ENCODE measurements at regions not wholly inside any gene's neighbourhood (a gene's known extent, or its start where the extent isn't known, plus 50 kb on each side); places are given as distances from the start of the nearest gene placed in this dataset.

- no peaks in the 10 kb centered on the region for H3K4me1 ChIP-seq (ENCODE audit: insufficient read depth, low read length, severe bottlenecking)
- H3K9ac ChIP-seq (ENCODE audit: low read length), result no peak overlapping the region
- H2AFZ ChIP-seq (ENCODE audit: low read length), result no peak overlapping the region
- H3K79me2 ChIP-seq (ENCODE audit: insufficient read depth, low read length), result no peaks in the 10 kb centered on the region
- no peaks in the 10 kb centered on the region for H3K9me2 ChIP-seq (ENCODE audit: low read depth, low read length)
- no peaks in the 10 kb centered on the region for H3F3A ChIP-seq (ENCODE audit: insufficient read depth, low read length)
- H3K27ac ChIP-seq (ENCODE audit: low read depth, low read length, poor library complexity, severe bottlenecking), result no peak overlapping the region
- H3K4me2 ChIP-seq (ENCODE audit: low read length), result no peak overlapping the region
- TF ChIP-seq EZH2 (IDR thresholded peaks at IDR 0.05; ENCODE audit: borderline replicate concordance, low read length), result no peak
- no peak for TF ChIP-seq CTCF (IDR thresholded peaks at IDR 0.05; ENCODE audit: low read length)
- H3K27me3 ChIP-seq (ENCODE audit: insufficient read depth, low read length), result no peaks in the 10 kb centered on the region
- no peak overlapping the region for H3K4me3 ChIP-seq (ENCODE audit: low read depth, low read length, poor library complexity, severe bottlenecking)
- no peaks in the 10 kb centered on the region for H4K20me1 ChIP-seq (ENCODE audit: insufficient read depth, low read length)
- H3K36me3 ChIP-seq (ENCODE audit: insufficient read depth, low read length), result no peaks in the 10 kb centered on the region
- no peaks in the 10 kb centered on the region for H3K9me3 ChIP-seq (ENCODE audit: low read length)
Observed at GRCh38 chr4:124146068-124146467, 566.5 kb downstream of the ANKRD50 start.

GRCh38 chr4:124151031-124151430, 561.5 kb downstream of the ANKRD50 start:
- Histone ChIP-seq H2AFZ (ENCODE audit: low read length) (no peak overlapping the region), H3K79me2 (ENCODE audit: insufficient read depth, low read length) (no peaks in the 10 kb centered on the region), H3K9me2 (ENCODE audit: low read depth, low read length) (no peaks in the 10 kb centered on the region), H4K20me1 (ENCODE audit: insufficient read depth, low read length) (no peaks in the 10 kb centered on the region), H3K9me3 (ENCODE audit: low read length) (no peaks in the 10 kb centered on the region), H3K36me3 (ENCODE audit: insufficient read depth, low read length) (no peaks in the 10 kb centered on the region), H3F3A (ENCODE audit: insufficient read depth, low read length) (no peaks in the 10 kb centered on the region), H3K4me2 (ENCODE audit: low read length) (no peak overlapping the region), H3K27ac (ENCODE audit: low read depth, low read length, poor library complexity, severe bottlenecking) (no peak overlapping the region), H3K9ac (ENCODE audit: low read length) (no peak overlapping the region), H3K4me1 (ENCODE audit: insufficient read depth, low read length, severe bottlenecking) (no peaks in the 10 kb centered on the region), H3K4me3 (ENCODE audit: low read depth, low read length, poor library complexity, severe bottlenecking) (no peak overlapping the region), H3K27me3 (ENCODE audit: insufficient read depth, low read length) (no peaks in the 10 kb centered on the region)
- TF ChIP-seq CTCF (IDR thresholded peaks at IDR 0.05; ENCODE audit: low read length) (no peak), EZH2 (IDR thresholded peaks at IDR 0.05; ENCODE audit: borderline replicate concordance, low read length) (no peak)

GRCh38 chr4:124152132-124152531, 560.4 kb downstream of the ANKRD50 start:
- Histone ChIP-seq H3K79me2 (ENCODE audit: insufficient read depth, low read length) (no peaks in the 10 kb centered on the region), H4K20me1 (ENCODE audit: insufficient read depth, low read length) (no peaks in the 10 kb centered on the region), H3K9ac (ENCODE audit: low read length) (no peak overlapping the region)

More at GRCh38 chr4:124152132-124152531, 560.4 kb downstream of the ANKRD50 start:
- H3K4me1 ChIP-seq (ENCODE audit: insufficient read depth, low read length, severe bottlenecking), result no peaks in the 10 kb centered on the region
- H3K36me3 ChIP-seq (ENCODE audit: insufficient read depth, low read length), result no peaks in the 10 kb centered on the region
- no peak overlapping the region for H2AFZ ChIP-seq (ENCODE audit: low read length)
- no peak for TF ChIP-seq EZH2 (IDR thresholded peaks at IDR 0.05; ENCODE audit: borderline replicate concordance, low read length)
- no peak for TF ChIP-seq CTCF (IDR thresholded peaks at IDR 0.05; ENCODE audit: low read length)
- H3K4me3 ChIP-seq (ENCODE audit: low read depth, low read length, poor library complexity, severe bottlenecking), result no peak overlapping the region
- H3K9me2 ChIP-seq (ENCODE audit: low read depth, low read length), result no peaks in the 10 kb centered on the region
- H3K27me3 ChIP-seq (ENCODE audit: insufficient read depth, low read length), result no peaks in the 10 kb centered on the region
- no peak overlapping the region for H3K4me2 ChIP-seq (ENCODE audit: low read length)
- H3F3A ChIP-seq (ENCODE audit: insufficient read depth, low read length), result no peaks in the 10 kb centered on the region
- no peaks in the 10 kb centered on the region for H3K9me3 ChIP-seq (ENCODE audit: low read length)
- no peak overlapping the region for H3K27ac ChIP-seq (ENCODE audit: low read depth, low read length, poor library complexity, severe bottlenecking)
